IMR-90 (cell line): ENCODE measurements at regions not wholly inside any gene's neighbourhood (a gene's known extent, or its start where the extent isn't known, plus 50 kb on each side); places are given as distances from the start of the nearest gene placed in this dataset.

Source experiments
- ATAC-seq: fragments of 200-7000 bp; cut with Tn5 transposase; 2 replicates; pipeline ENCODE4 v1.9.1; 2020; ENCODE audit warnings: low read depth, mild to moderate bottlenecking, moderate library complexity
- BruUV-seq: library from RNA; stranded (reverse); fragments of 400-500 nt; replicated peaks from 2 replicates; lab custom pipeline; 2021; lab: Mats Ljungman, UMichigan
- CTCF ChIA-PET: fragments of 300-600 bp; formaldehyde crosslinking; extraction: SDS; loops from one replicate; lab custom pipeline; 2021; ENCODE audit warnings: antibody characterized with exemption; lab: Yijun Ruan, JAX
- POLR2A ChIA-PET: fragments of 300-600 bp; sonication (Branson Sonifier 250); formaldehyde crosslinking; loops from one replicate; lab custom pipeline; 2022; ENCODE audit warnings: antibody characterized with exemption; ENCODE audit not compliant: unreplicated experiment; lab: Charles Lee
- DNase-seq: peaks from one replicate; pipeline ENCODE4 v3.0.0; 2013
- H2AFZ ChIP-seq: replicated peaks from 2 replicates; pipeline ENCODE3; 2013; ENCODE audit warnings: low read length, mild to moderate bottlenecking; ENCODE audit not compliant: poor library complexity
- H2AK5ac ChIP-seq: 2 replicates; pipeline ENCODE4 v1.6.1; 2013; ENCODE audit warnings: low read depth, low read length, inconsistent platforms
- H2AK9ac ChIP-seq: replicated peaks from 2 replicates; pipeline ENCODE3; 2013; ENCODE audit warnings: mild to moderate bottlenecking, low read depth, low read length, moderate library complexity; ENCODE audit not compliant: poor library complexity
- H2BK120ac ChIP-seq: 2 replicates; pipeline ENCODE4 v1.6.1; 2013; ENCODE audit warnings: low read depth, low read length, inconsistent platforms
- H2BK15ac ChIP-seq: 3 replicates; pipeline ENCODE4 v1.6.1; 2013; ENCODE audit warnings: low read depth, low read length, inconsistent platforms
- H2BK20ac ChIP-seq: 2 replicates; pipeline ENCODE4 v1.6.1; 2013; ENCODE audit warnings: low read depth, mild to moderate bottlenecking, inconsistent platforms, low read length, moderate library complexity
- H2BK5ac ChIP-seq: 2 replicates; pipeline ENCODE4 v1.6.1; 2013; ENCODE audit warnings: mild to moderate bottlenecking, low read depth, low read length, inconsistent platforms; ENCODE audit not compliant: poor library complexity, severe bottlenecking
- H3K14ac ChIP-seq: replicated peaks from 2 replicates; pipeline ENCODE4 v1.6.1; 2013; ENCODE audit warnings: low read depth, low read length, inconsistent platforms
- H3K18ac ChIP-seq: 2 replicates; pipeline ENCODE4 v1.6.1; 2013; ENCODE audit warnings: low read depth, low read length, control low read depth
- H3K23ac ChIP-seq: 2 replicates; pipeline ENCODE4 v1.6.1; 2013; ENCODE audit warnings: low read depth, low read length, inconsistent platforms
- H3K27ac ChIP-seq: 2 replicates; pipeline ENCODE4 v1.5.1; 2013; ENCODE audit warnings: mild to moderate bottlenecking, control low read depth, low read length; ENCODE audit not compliant: insufficient read depth
- H3K27me3 ChIP-seq: 2 replicates; pipeline ENCODE4 v1.6.1; 2013; ENCODE audit warnings: low read length; ENCODE audit not compliant: control insufficient read depth, insufficient read depth
- H3K36me3 ChIP-seq: 2 replicates; pipeline ENCODE4 v1.6.1; 2013; ENCODE audit warnings: low read length, mixed read lengths; ENCODE audit not compliant: control insufficient read depth, insufficient read depth
- H3K4ac ChIP-seq: 2 replicates; pipeline ENCODE4 v1.6.1; 2013; ENCODE audit warnings: low read depth, low read length, inconsistent platforms
- H3K4me1 ChIP-seq: 2 replicates; pipeline ENCODE4 v1.6.1; 2013; ENCODE audit warnings: low read length, mixed read lengths; ENCODE audit not compliant: control insufficient read depth, insufficient read depth
- H3K4me2 ChIP-seq: 2 replicates; pipeline ENCODE4 v1.6.1; 2013; ENCODE audit warnings: low read depth, mild to moderate bottlenecking, control low read depth, low read length, moderate library complexity
- H3K4me3 ChIP-seq: 2 replicates; pipeline ENCODE4 v1.5.1; 2013; ENCODE audit warnings: low read depth, mild to moderate bottlenecking, control low read depth, low read length, moderate library complexity; ENCODE audit not compliant: insufficient read depth
- H3K56ac ChIP-seq: 2 replicates; pipeline ENCODE4 v1.6.1; 2013; ENCODE audit warnings: low read length, inconsistent platforms; ENCODE audit not compliant: insufficient read depth; ENCODE audit errors: extremely low read depth
- H3K79me1 ChIP-seq, 2 experiments: 2 replicates each; pipeline ENCODE4 v1.6.1; 2013; ENCODE audit warnings: low read length in 2 of 2, inconsistent platforms in 1 of 2, low read depth in 1 of 2
- H3K9ac ChIP-seq: 2 replicates; pipeline ENCODE4 v1.6.1; 2013; ENCODE audit warnings: low read depth, low read length, control low read depth
- H3K9me1 ChIP-seq: 2 replicates; pipeline ENCODE4 v1.6.1; 2013; ENCODE audit warnings: low read length, inconsistent platforms; ENCODE audit not compliant: insufficient read depth
- H3K9me3 ChIP-seq: 2 replicates; pipeline ENCODE4 v1.6.1; 2013; ENCODE audit warnings: low read length; ENCODE audit not compliant: control insufficient read depth, insufficient read depth
- H4K20me1 ChIP-seq: 2 replicates; pipeline ENCODE4 v1.6.1; 2013; ENCODE audit warnings: low read length, inconsistent platforms; ENCODE audit not compliant: insufficient read depth
- H4K5ac ChIP-seq: 2 replicates; pipeline ENCODE4 v1.6.1; 2013; ENCODE audit warnings: mild to moderate bottlenecking, low read depth, low read length, control low read depth
- H4K8ac ChIP-seq, 2 experiments: 2 replicates each; pipeline ENCODE4 v1.6.1; 2013; ENCODE audit warnings: low read depth in 2 of 2, low read length in 2 of 2, control low read depth in 1 of 2, inconsistent platforms in 1 of 2
- H4K91ac ChIP-seq: 2 replicates; pipeline ENCODE4 v1.6.1; 2013; ENCODE audit warnings: low read depth, low read length, inconsistent platforms; ENCODE audit not compliant: insufficient read depth
- BHLHE40 ChIP-seq: fragments of 150-350 bp; IDR thresholded peaks from 2 replicates; pipeline ENCODE4 v1.6.1; 2016; ENCODE audit warnings: mild to moderate bottlenecking, low read depth, low read length
- CEBPB ChIP-seq: IDR thresholded peaks from 2 replicates; pipeline ENCODE4 v1.6.1; 2012; ENCODE audit warnings: low read depth, low read length, improper control_type of control experiment
- CHD1 ChIP-seq: IDR thresholded peaks from 2 replicates; pipeline ENCODE4 v1.6.1; 2012; ENCODE audit warnings: low read depth, low read length, improper control_type of control experiment
- CTCF ChIP-seq: conservative IDR thresholded peaks from 2 replicates; pipeline ENCODE4 v1.5.1; 2012; ENCODE audit warnings: mild to moderate bottlenecking, low read depth, low read length, improper control_type of control experiment
- ELK1 ChIP-seq: fragments of 150-350 bp; IDR thresholded peaks from 2 replicates; pipeline ENCODE4 v1.6.1; 2016; ENCODE audit warnings: low read depth, mild to moderate bottlenecking, low read length, moderate library complexity, borderline replicate concordance
- MAFK ChIP-seq: IDR thresholded peaks from 2 replicates; pipeline ENCODE4 v1.6.1; 2012; ENCODE audit warnings: low read depth, low read length, improper control_type of control experiment
- MAZ ChIP-seq: IDR thresholded peaks from 2 replicates; pipeline ENCODE4 v1.6.1; 2012; ENCODE audit warnings: low read depth, mild to moderate bottlenecking, low read length, improper control_type of control experiment, moderate library complexity, borderline replicate concordance
- MXI1 ChIP-seq: IDR thresholded peaks from 2 replicates; pipeline ENCODE4 v1.6.1; 2012; ENCODE audit warnings: low read depth, mild to moderate bottlenecking, low read length, moderate library complexity, borderline replicate concordance
- NFE2L2 ChIP-seq: fragments of 150-350 bp; IDR thresholded peaks from 2 replicates; pipeline ENCODE4 v1.6.1; 2016; ENCODE audit warnings: low read depth, mild to moderate bottlenecking, low read length
- POLR2A ChIP-seq: IDR thresholded peaks from 2 replicates; pipeline ENCODE4 v1.6.1; 2012; ENCODE audit warnings: mild to moderate bottlenecking, low read depth, low read length
- RAD21 ChIP-seq: IDR thresholded peaks from 2 replicates; pipeline ENCODE4 v1.6.1; 2012; ENCODE audit warnings: low read length, improper control_type of control experiment
- RCOR1 ChIP-seq: IDR thresholded peaks from 2 replicates; pipeline ENCODE4 v1.6.1; 2012; ENCODE audit warnings: mild to moderate bottlenecking, low read length, improper control_type of control experiment; ENCODE audit not compliant: insufficient replicate concordance
- RFX5 ChIP-seq: IDR thresholded peaks from 2 replicates; pipeline ENCODE4 v1.8.0; 2012; ENCODE audit warnings: low read depth, mild to moderate bottlenecking, low read length, moderate library complexity
- SMC3 ChIP-seq: fragments of 150-350 bp; IDR thresholded peaks from 2 replicates; pipeline ENCODE4 v1.6.1; 2016; ENCODE audit warnings: low read depth, mild to moderate bottlenecking, antibody characterized with exemption, low read length, moderate library complexity
- USF2 ChIP-seq: fragments of 150-350 bp; IDR thresholded peaks from 2 replicates; pipeline ENCODE4 v1.6.1; 2017; ENCODE audit warnings: mild to moderate bottlenecking, antibody characterized with exemption, low read length, low read depth
- WGBS, 2 experiments: methylation state at CpG; one replicate each; pipeline versions ENCODE4 v1.1.5 to v1.1.7; 2013; ENCODE audit warnings: missing lambda C conversion rate in 2 of 2; ENCODE audit not compliant: insufficient read length in 1 of 2; ENCODE audit errors: extremely low coverage in 2 of 2; 5-methylcytosine and 5-hydroxymethylcytosine counted together
- dilution Hi-C: fragments of 300-500 bp; cut with HindIII; formaldehyde crosslinking; loops from one replicate; pipeline ENCODE4 v1.14.3; 2018; ENCODE audit warnings: low sequenced_read_pairs; ENCODE audit not compliant: unreplicated experiment
- in situ Hi-C: fragments of 300-500 bp; cut with MboI; formaldehyde crosslinking; loops from 3 replicates; pipeline ENCODE4 v1.14.3; 2019; ENCODE audit warnings: low sequenced_read_pairs, inconsistent platforms, mixed read lengths
- intact Hi-C: fragments of 100-400 bp; cut with micrococcal nuclease; formaldehyde crosslinking; loops from 2 replicates; pipeline ENCODE4 v1.10.0; 2022

GRCh38 chr2:41062336-41062735, 610.4 kb upstream of the SLC8A1 start:
- Histone ChIP-seq H2BK15ac (no peak overlapping the region), H3K56ac (no peak overlapping the region), H3K9ac (no peak overlapping the region), H3K27ac (no peak overlapping the region), H3K9me3 (no peaks in the 10 kb centered on the region), H2AK5ac (no peak overlapping the region), H3K23ac (no peak overlapping the region), H2AK9ac (no peak overlapping the region), H2BK20ac (no peak overlapping the region), H3K18ac (no peak overlapping the region), H4K20me1 (no peaks in the 10 kb centered on the region), H3K4ac (no peak overlapping the region), H3K4me3 (no peak overlapping the region), H3K9me1 (no peaks in the 10 kb centered on the region), H3K14ac (no peak overlapping the region), H3K4me2 (no peak overlapping the region), H2BK120ac (no peak overlapping the region), H3K27me3 (no peaks in the 10 kb centered on the region), H2AFZ (no peak overlapping the region), H4K91ac (no peak overlapping the region), H2BK5ac (no peak overlapping the region), H3K4me1 (no peaks in the 10 kb centered on the region), H3K36me3 (no peaks in the 10 kb centered on the region), H4K5ac (no peak overlapping the region), H3K79me1 (no peaks in the 10 kb centered on the region), H4K8ac (no peak overlapping the region)
- ChIA-PET CTCF (no interaction called here), POLR2A (no interaction called here)
- WGBS, 2 experiments = no CpG with 5 or more reads among the region's 1 CpG
- in situ Hi-C loops (no loop called here), dilution Hi-C loops (no loop called here), intact Hi-C loops (no loop called here)
- no TSS peak for BruUV-seq
- ATAC-seq (no peak), DNase-seq (no peak)
- no peak for TF ChIP-seq BHLHE40
- no peak for TF ChIP-seq MAFK
- TF ChIP-seq RAD21 = no peak
- TF ChIP-seq RCOR1 = no peak
- no peak for TF ChIP-seq CHD1
- TF ChIP-seq USF2 = no peak
- TF ChIP-seq NFE2L2 = no peak
- TF ChIP-seq ELK1 = no peak
- no peak for TF ChIP-seq SMC3
- TF ChIP-seq MAZ = no peak
- TF ChIP-seq RFX5 = no peak
- TF ChIP-seq POLR2A = no peak
- no peak for TF ChIP-seq MXI1
- no peak for TF ChIP-seq CEBPB
- no peak for TF ChIP-seq CTCF
